H1 (cell line): ENCODE measurements at regions not wholly inside any gene's neighbourhood (a gene's known extent, or its start where the extent isn't known, plus 50 kb on each side); places are given as distances from the start of the nearest gene placed in this dataset.

Experiments
- CTCF ChIA-PET: fragments of 300-600 bp; sonication (Branson Sonifier 250); formaldehyde crosslinking; loops from one replicate; lab custom pipeline; 2021; ENCODE audit not compliant: partially characterized antibody; lab: Charles Lee
- POLR2A ChIA-PET: fragments of 300-600 bp; sonication (Branson Sonifier 250); formaldehyde crosslinking; loops from one replicate; lab custom pipeline; 2021; ENCODE audit warnings: inconsistent platforms; ENCODE audit not compliant: partially characterized antibody; lab: Charles Lee
- DNase-seq, 2 experiments: peaks; one replicate each; pipeline versions ENCODE4 v3.0.0 to v3.0.0-alpha.2; 2010 to 2022; ENCODE audit warnings: low spot score in 2 of 2, low read depth in 1 of 2, mixed read lengths in 1 of 2
- FAIRE-seq: peaks from 2 replicates; lab custom pipeline; 2011; peaks lifted over from hg19 to GRCh38; lab: Jason Lieb, UNC
- H2AFZ ChIP-seq: 2 replicates; pipeline ENCODE4 v1.8.1; 2012; ENCODE audit warnings: low read length, inconsistent platforms
- H2AK5ac ChIP-seq: 2 replicates; pipeline ENCODE4 v1.6.1; 2013; ENCODE audit warnings: low read depth, low read length
- H2BK120ac ChIP-seq: replicated peaks from 2 replicates; pipeline ENCODE3; 2013; ENCODE audit warnings: low read depth, low read length, inconsistent platforms
- H2BK12ac ChIP-seq: 2 replicates; pipeline ENCODE4 v1.6.1; 2013; ENCODE audit warnings: low read depth, low read length
- H2BK15ac ChIP-seq: 2 replicates; pipeline ENCODE4 v1.6.1; 2013; ENCODE audit warnings: low read length
- H2BK20ac ChIP-seq: 2 replicates; pipeline ENCODE4 v1.6.1; 2013; ENCODE audit warnings: low read length
- H2BK5ac ChIP-seq: 2 replicates; pipeline ENCODE4 v1.6.1; 2013; ENCODE audit warnings: low read depth, low read length
- H3K14ac ChIP-seq: 2 replicates; pipeline ENCODE4 v1.6.1; 2013; ENCODE audit warnings: inconsistent platforms; ENCODE audit not compliant: insufficient read length
- H3K18ac ChIP-seq: 2 replicates; pipeline ENCODE4 v1.6.1; 2013; ENCODE audit warnings: low read length; ENCODE audit errors: extremely low read depth
- H3K23ac ChIP-seq: 2 replicates; pipeline ENCODE4 v1.6.1; 2013; ENCODE audit warnings: inconsistent platforms; ENCODE audit not compliant: insufficient read length
- H3K23me2 ChIP-seq: 2 replicates; pipeline ENCODE4 v1.6.1; 2013; ENCODE audit warnings: low read depth, low read length
- H3K27ac ChIP-seq: 2 replicates; pipeline ENCODE4 v1.6.1; 2011; ENCODE audit warnings: low read depth, low read length, inconsistent platforms
- H3K27me3 ChIP-seq, 4 experiments: replicated peaks in 1 of 4; 1 replicate in 1 of 4; 2 replicates in 3 of 4; pipeline versions ENCODE4 v1.6.1 to v1.8.1; 2011 to 2013; ENCODE audit warnings: low read length in 3 of 4, mild to moderate bottlenecking in 3 of 4, inconsistent platforms in 2 of 4, mixed read lengths in 2 of 4, moderate library complexity in 1 of 4; ENCODE audit not compliant: control insufficient read depth in 3 of 4, insufficient read depth in 3 of 4; ENCODE audit errors: extremely low read depth in 1 of 4
- H3K36me3 ChIP-seq, 4 experiments: 2 replicates each; pipeline versions ENCODE4 v1.6.1 to v1.8.1; 2011 to 2013; ENCODE audit warnings: mild to moderate bottlenecking in 4 of 4, low read length in 3 of 4, moderate library complexity in 2 of 4, control low read depth in 1 of 4, inconsistent platforms in 1 of 4; ENCODE audit not compliant: insufficient read depth in 4 of 4, control insufficient read depth in 2 of 4
- H3K4ac ChIP-seq: replicated peaks from 2 replicates; pipeline ENCODE3; 2013; ENCODE audit warnings: low read length, low read depth, mixed read lengths, inconsistent platforms; ENCODE audit not compliant: insufficient read length
- H3K4me1 ChIP-seq, 4 experiments: replicated peaks in 1 of 4; 1 replicate in 1 of 4; 2 replicates in 3 of 4; pipeline versions ENCODE4 v1.6.1 to v1.8.1; 2011 to 2013; ENCODE audit warnings: low read length in 3 of 4, inconsistent platforms in 2 of 4, mixed read lengths in 1 of 4; ENCODE audit not compliant: insufficient read depth in 4 of 4, control insufficient read depth in 3 of 4
- H3K4me2 ChIP-seq, 2 experiments: 2 replicates each; pipeline versions ENCODE4 v1.6.1 to v1.8.1; 2011 to 2013; ENCODE audit warnings: low read depth in 2 of 2, low read length in 2 of 2, control low read depth in 1 of 2, inconsistent platforms in 1 of 2, mild to moderate bottlenecking in 1 of 2; ENCODE audit not compliant: insufficient read depth in 1 of 2
- H3K4me3 ChIP-seq, 4 experiments: fragments of 200-600, 300-600 bp in 1 of 4; sonication (generic), shearing (Covaris generic), sonication (Bioruptor Twin) in 1 of 4; 2 replicates each; pipeline versions ENCODE4 v1.5.1 to v1.8.1; 2011 to 2016; ENCODE audit warnings: low read length in 4 of 4, low read depth in 3 of 4, control low read depth in 2 of 4, inconsistent platforms in 2 of 4, mild to moderate bottlenecking in 2 of 4, mixed read lengths in 1 of 4, moderate library complexity in 1 of 4; ENCODE audit not compliant: insufficient read depth in 2 of 4; ENCODE audit errors: extremely low read depth in 1 of 4
- H3K56ac ChIP-seq: replicated peaks from 2 replicates; pipeline ENCODE3; 2013; ENCODE audit warnings: low read depth, mild to moderate bottlenecking, mixed read lengths, low read length, inconsistent platforms; ENCODE audit not compliant: insufficient read length
- H3K79me1 ChIP-seq: 2 replicates; pipeline ENCODE4 v1.6.1; 2013; ENCODE audit warnings: low read depth, low read length, control low read depth
- H3K79me2 ChIP-seq, 2 experiments: 2 replicates each; pipeline versions ENCODE4 v1.6.1 to v1.8.1; 2012 to 2013; ENCODE audit warnings: low read length in 2 of 2, mild to moderate bottlenecking in 2 of 2, inconsistent platforms in 1 of 2; ENCODE audit not compliant: insufficient read depth in 2 of 2, control insufficient read depth in 1 of 2
- H3K9ac ChIP-seq, 4 experiments: replicated peaks in 1 of 4; 1 replicate in 1 of 4; 2 replicates in 3 of 4; pipeline versions ENCODE4 v1.6.1 to v1.8.1; 2011 to 2013; ENCODE audit warnings: low read depth in 3 of 4, low read length in 3 of 4, control low read depth in 2 of 4, mild to moderate bottlenecking in 2 of 4, moderate library complexity in 2 of 4, inconsistent platforms in 1 of 4; ENCODE audit errors: extremely low read depth in 1 of 4
- H3K9me3 ChIP-seq, 2 experiments: 2 replicates each; pipeline versions ENCODE4 v1.6.1 to v1.8.1; 2012 to 2013; ENCODE audit warnings: mild to moderate bottlenecking in 2 of 2, moderate library complexity in 2 of 2, control low read depth in 1 of 2, inconsistent platforms in 1 of 2, low read depth in 1 of 2, low read length in 1 of 2, mixed read lengths in 1 of 2; ENCODE audit not compliant: insufficient read depth in 2 of 2
- H4K20me1 ChIP-seq, 2 experiments: replicated peaks in 1 of 2; 2 replicates each; pipeline versions ENCODE3 to v1.8.1; 2011 to 2013; ENCODE audit warnings: inconsistent platforms in 2 of 2, low read length in 2 of 2, mild to moderate bottlenecking in 1 of 2; ENCODE audit not compliant: insufficient read depth in 2 of 2, control insufficient read depth in 1 of 2
- H4K5ac ChIP-seq: 2 replicates; pipeline ENCODE4 v1.6.1; 2013; ENCODE audit warnings: low read length, low read depth, mixed read lengths, inconsistent platforms; ENCODE audit not compliant: insufficient read length
- H4K8ac ChIP-seq: 2 replicates; pipeline ENCODE4 v1.8.0; 2013; ENCODE audit warnings: mild to moderate bottlenecking, moderate library complexity, low read length, inconsistent platforms; ENCODE audit not compliant: insufficient read depth; ENCODE audit errors: extremely low read depth
- H4K91ac ChIP-seq: replicated peaks from 2 replicates; pipeline ENCODE3; 2013; ENCODE audit warnings: low read length, mixed read lengths, inconsistent platforms; ENCODE audit not compliant: insufficient read length
- BACH1 ChIP-seq: IDR thresholded peaks from 2 replicates; pipeline ENCODE4 v1.6.1; 2012; ENCODE audit warnings: low read length, improper control_type of control experiment
- BCL11A ChIP-seq, 2 experiments: IDR thresholded peaks; one replicate each; pipeline ENCODE4 v1.6.1; 2011; ENCODE audit warnings: low read depth in 2 of 2, low read length in 2 of 2, mild to moderate bottlenecking in 2 of 2
- CTCF ChIP-seq, 3 experiments: IDR thresholded peaks; 1 replicate in 2 of 3; 2 replicates in 1 of 3; pipeline versions ENCODE4 v1.5.1 to v1.6.1; 2011; ENCODE audit warnings: low read length in 3 of 3, mild to moderate bottlenecking in 3 of 3, inconsistent platforms in 2 of 3, low read depth in 1 of 3, moderate library complexity in 1 of 3; ENCODE audit not compliant: insufficient read depth in 1 of 3; ENCODE audit errors: control extremely low read depth in 1 of 3
- HDAC6 ChIP-seq: IDR thresholded peaks from one replicate; pipeline ENCODE4 v1.7.1; 2012; ENCODE audit warnings: low read depth, mild to moderate bottlenecking, inconsistent platforms, low read length, moderate library complexity
- JUN ChIP-seq: IDR thresholded peaks from 2 replicates; pipeline ENCODE4 v1.6.1; 2011; ENCODE audit warnings: low read depth, mild to moderate bottlenecking, improper control_type of control experiment, low read length
- MAFK ChIP-seq: IDR thresholded peaks from 2 replicates; pipeline ENCODE4 v1.6.1; 2012; ENCODE audit warnings: low read depth, mild to moderate bottlenecking, improper control_type of control experiment, low read length
- PHF8 ChIP-seq: fragments of 200-600 bp; sonication (generic); conservative IDR thresholded peaks from 2 replicates; pipeline ENCODE4 v1.7.1; 2012; ENCODE audit warnings: low read depth, mild to moderate bottlenecking, inconsistent platforms, low read length, moderate library complexity
- SIN3A ChIP-seq, 2 experiments: IDR thresholded peaks in 1 of 2; conservative IDR thresholded peaks in 1 of 2; 2 replicates each; pipeline ENCODE4 v1.6.1; 2011 to 2012; ENCODE audit warnings: low read length in 2 of 2, improper control_type of control experiment in 1 of 2, low read depth in 1 of 2, mild to moderate bottlenecking in 1 of 2
- SP1 ChIP-seq: IDR thresholded peaks from 2 replicates; pipeline ENCODE4 v1.6.1; 2011; ENCODE audit warnings: low read depth, low read length
- SP2 ChIP-seq: IDR thresholded peaks from 2 replicates; pipeline ENCODE4 v1.6.1; 2012; ENCODE audit warnings: mild to moderate bottlenecking, low read length, inconsistent platforms
- USF2 ChIP-seq: IDR thresholded peaks from 2 replicates; pipeline ENCODE4 v1.6.1; 2011; ENCODE audit warnings: low read length, improper control_type of control experiment
- YY1 ChIP-seq: IDR thresholded peaks from 2 replicates; pipeline ENCODE4 v1.6.1; 2011; ENCODE audit warnings: low read depth, mild to moderate bottlenecking, low read length
- WGBS, 2 experiments: shearing (Covaris generic) in 1 of 2; methylation state at CpG; one replicate each; pipeline versions ENCODE4 v1.1.6 to v1.1.7; 2013 to 2015; ENCODE audit warnings: low lambda C conversion rate in 2 of 2, mixed read lengths in 2 of 2, inconsistent platforms in 1 of 2, low coverage in 1 of 2, missing lambda C conversion rate in 1 of 2; ENCODE audit not compliant: insufficient replicate concordance in 2 of 2, insufficient coverage in 1 of 2, insufficient read length in 1 of 2; ENCODE audit errors: extremely low coverage in 1 of 2, missing lambda C conversion rate in 1 of 2; 5-methylcytosine and 5-hydroxymethylcytosine counted together

GRCh38 chr10:42896735-42897134, 114.1 kb downstream of the BMS1 start:
- ChIA-PET POLR2A (no interaction called here), CTCF (no interaction called here)
- H2BK15ac ChIP-seq, result no peak overlapping the region
- H3K79me2 ChIP-seq, result no peaks in the 10 kb centered on the region
- H3K56ac ChIP-seq, result no peak overlapping the region
- no peak overlapping the region for H3K14ac ChIP-seq
- H4K5ac ChIP-seq, result no peak overlapping the region
- H3K79me1 ChIP-seq, result no peaks in the 10 kb centered on the region
- no peak overlapping the region for H3K18ac ChIP-seq
- H2BK20ac ChIP-seq, result no peak overlapping the region
- H2BK12ac ChIP-seq, result no peak overlapping the region
- H3K27me3 ChIP-seq, result no peaks in the 10 kb centered on the region
- no peak overlapping the region for H2AFZ ChIP-seq
- H2AK5ac ChIP-seq, result no peak overlapping the region
- H2BK5ac ChIP-seq, result no peak overlapping the region
- no peak overlapping the region for H4K8ac ChIP-seq
- H4K91ac ChIP-seq, result no peak overlapping the region
- H2BK120ac ChIP-seq, result no peak overlapping the region
- WGBS, 2 experiments, result 98% methylated on average over 7 of the region's 7 CpGs; no CpG with 5 or more reads in 1 of the 2 experiments
- H4K20me1 ChIP-seq, result no peaks in the 10 kb centered on the region
- FAIRE-seq, result no peak
- H3K36me3 ChIP-seq, result no peaks in the 10 kb centered on the region
- peaks cover 0 to 34% of the 10 kb centered on the region in 2 experiments; a peak in 2 of 4 replicates for H3K9me3 ChIP-seq
- H3K23ac ChIP-seq, result no peak overlapping the region
- DNase-seq, result no peak
- H3K9ac ChIP-seq, result no peak overlapping the region
- H3K4me1 ChIP-seq, result no peaks in the 10 kb centered on the region
- H3K4me3 ChIP-seq, result no peak overlapping the region
- no peak overlapping the region for H3K27ac ChIP-seq
- no peak overlapping the region for H3K4ac ChIP-seq
- H3K23me2 ChIP-seq, result no peaks in the 10 kb centered on the region
- no peak overlapping the region for H3K4me2 ChIP-seq
- TF ChIP-seq MAFK, result no peak
- TF ChIP-seq BACH1, result no peak
- no peak for TF ChIP-seq SIN3A (conservative IDR thresholded peaks at IDR 0.05 in 1 of 2, IDR thresholded peaks at IDR 0.05 in 1 of 2; ENCODE audit: low read depth in 1 of 2, low read length in 2 of 2)
- no peak for TF ChIP-seq CTCF (IDR thresholded peaks at IDR 0.05; ENCODE audit: control extremely low read depth in 1 of 3, insufficient read depth in 1 of 3, low read depth in 1 of 3, low read length in 3 of 3)
- no peak for TF ChIP-seq SP2
- no peak for TF ChIP-seq SP1
- no peak for TF ChIP-seq USF2
- no peak for TF ChIP-seq PHF8
- TF ChIP-seq JUN, result no peak
- no peak for TF ChIP-seq HDAC6
- no peak for TF ChIP-seq BCL11A (IDR thresholded peaks at IDR 0.05; ENCODE audit: low read depth in 2 of 2, low read length in 2 of 2)
- no peak for TF ChIP-seq YY1
